HepG2 (cell line): ENCODE measurements at regions not wholly inside any gene's neighbourhood (a gene's known extent, or its start where the extent isn't known, plus 50 kb on each side); places are given as distances from the start of the nearest gene placed in this dataset.

ENCODE experiments used
- ATAC-seq: fragments of 200-7000 bp; cut with Tn5 transposase; 3 replicates; pipeline ENCODE4 v1.9.1; 2020; ENCODE audit warnings: mild to moderate bottlenecking, moderate library complexity
- BruUV-seq: library from RNA; stranded (reverse); fragments of 400-500 nt; replicated peaks from 2 replicates; lab custom pipeline; 2021; lab: Mats Ljungman, UMichigan
- CTCF ChIA-PET: fragments of 300-600 bp; formaldehyde crosslinking; extraction: SDS; loops from one replicate; lab custom pipeline; 2021; ENCODE audit warnings: low total read pairs, inconsistent platforms, low intra/inter-chr PET ratio; lab: Yijun Ruan, JAX
- POLR2A ChIA-PET: fragments of 350-600 bp; sonication (Branson Sonifier 250); formaldehyde crosslinking; loops from one replicate; lab custom pipeline; 2020; ENCODE audit warnings: antibody characterized with exemption, inconsistent platforms; lab: Yijun Ruan, JAX
- DNase-seq: peaks from one replicate; pipeline ENCODE4 v3.0.0-alpha.2; 2015; ENCODE audit warnings: low spot score
- FAIRE-seq: peaks from 3 replicates; lab custom pipeline; 2011; peaks lifted over from hg19 to GRCh38; lab: Jason Lieb, UNC
- H2AFZ ChIP-seq: one replicate; pipeline ENCODE4 v1.6.1; 2011; ENCODE audit warnings: low read length, inconsistent platforms
- H3K27ac ChIP-seq: fragments of 300-600 bp; 3 replicates; pipeline ENCODE4 v1.8.0; 2011; ENCODE audit warnings: mixed run types, mild to moderate bottlenecking, mixed read lengths, low read length, inconsistent platforms; ENCODE audit not compliant: insufficient read depth; ENCODE audit errors: extremely low read length
- H3K27me3 ChIP-seq, 2 experiments: fragments of 200-600 bp in 1 of 2; 2 replicates in 1 of 2; 3 replicates in 1 of 2; pipeline versions ENCODE4 v1.6.0 to v1.8.0; 2011; ENCODE audit warnings: low read length in 2 of 2, mild to moderate bottlenecking in 2 of 2, moderate library complexity in 2 of 2, inconsistent platforms in 1 of 2; ENCODE audit not compliant: insufficient read depth in 2 of 2, control insufficient read depth in 1 of 2
- H3K36me3 ChIP-seq, 2 experiments: fragments of 200-600 bp in 1 of 2; replicated peaks in 1 of 2; 2 replicates in 1 of 2; 3 replicates in 1 of 2; pipeline versions ENCODE4 v1.5.1 to v1.8.0; 2011; ENCODE audit warnings: low read length in 2 of 2, inconsistent platforms in 1 of 2; ENCODE audit not compliant: insufficient read depth in 2 of 2, control insufficient read depth in 1 of 2
- H3K4me1 ChIP-seq: 2 replicates; pipeline ENCODE4 v1.5.1; 2012; ENCODE audit warnings: low read length, inconsistent platforms; ENCODE audit not compliant: insufficient read depth
- H3K4me2 ChIP-seq: 2 replicates; pipeline ENCODE4 v1.6.0; 2011; ENCODE audit warnings: low read depth, low read length, inconsistent platforms
- H3K4me3 ChIP-seq, 3 experiments: fragments of 200-600 bp in 1 of 3; sonication (generic), shearing (Covaris generic) in 1 of 3; replicated peaks in 1 of 3; 2 replicates each; pipeline ENCODE4 v1.5.1; 2011 to 2016; ENCODE audit warnings: low read length in 3 of 3, inconsistent platforms in 2 of 3, low read depth in 2 of 3, mild to moderate bottlenecking in 2 of 3, control low read depth in 1 of 3, mixed read lengths in 1 of 3; ENCODE audit not compliant: insufficient read depth in 1 of 3
- H3K79me2 ChIP-seq: one replicate; pipeline ENCODE4 v1.6.1; 2011; ENCODE audit warnings: low read length, inconsistent platforms; ENCODE audit not compliant: insufficient read depth
- H3K9ac ChIP-seq: 2 replicates; pipeline ENCODE4 v1.6.0; 2011; ENCODE audit warnings: mild to moderate bottlenecking, low read depth, low read length, inconsistent platforms; ENCODE audit not compliant: insufficient read depth
- H3K9me3 ChIP-seq: 2 replicates; pipeline ENCODE4 v1.5.1; 2012; ENCODE audit warnings: mild to moderate bottlenecking, low read length
- H4K20me1 ChIP-seq: 2 replicates; pipeline ENCODE4 v1.6.0; 2011; ENCODE audit warnings: inconsistent platforms, mild to moderate bottlenecking, low read length, moderate library complexity; ENCODE audit not compliant: insufficient read depth
- EP300 ChIP-seq, 3 experiments: sonication (generic) in 1 of 3; formaldehyde crosslinking in 1 of 3; IDR thresholded peaks; 2 replicates each; pipeline versions ENCODE4 v1.5.1 to v1.6.1; 2011 to 2020; ENCODE audit warnings: low read depth in 2 of 3, low read length in 2 of 3, borderline replicate concordance in 1 of 3, improper control_type of control experiment in 1 of 3, mild to moderate bottlenecking in 1 of 3, missing genetic modification reagents in 1 of 3, moderate library complexity in 1 of 3
- KDM6A ChIP-seq: IDR thresholded peaks from 2 replicates; pipeline ENCODE4 v1.6.1; 2016; ENCODE audit warnings: low read depth
- RARA ChIP-seq: IDR thresholded peaks from 2 replicates; pipeline ENCODE4 v1.6.1; 2016; ENCODE audit warnings: missing genetic modification reagents, missing compliant biosample characterization
- RFX5 ChIP-seq: IDR thresholded peaks from 2 replicates; pipeline ENCODE4 v1.6.1; 2011; ENCODE audit warnings: low read depth, low read length, improper control_type of control experiment
- ZNF317 ChIP-seq: sonication (generic); formaldehyde crosslinking; IDR thresholded peaks from 2 replicates; pipeline ENCODE4 v1.5.0; 2020; ENCODE audit warnings: mild to moderate bottlenecking, missing genetic modification reagents
- ZNF670 ChIP-seq: sonication (generic); formaldehyde crosslinking; IDR thresholded peaks from 2 replicates; pipeline ENCODE4 v1.8.0; 2022; ENCODE audit warnings: mild to moderate bottlenecking, missing genetic modification reagents, borderline replicate concordance
- ZNF772 ChIP-seq: sonication (generic); formaldehyde crosslinking; IDR thresholded peaks from 2 replicates; pipeline ENCODE4 v1.5.0; 2020; ENCODE audit warnings: mild to moderate bottlenecking, missing genetic modification reagents
- WGBS: methylation state at CpG from one replicate; pipeline ENCODE4 v1.1.6; 2017; ENCODE audit warnings: low lambda C conversion rate; 5-methylcytosine and 5-hydroxymethylcytosine counted together
- in situ Hi-C: cut with HindIII; loops from 2 replicates; pipeline ENCODE4 v1.10.0; 2017; ENCODE audit warnings: low pct_unique_long_range_greater_than_20kb; ENCODE audit not compliant: extremely low pct_ligation_motif_present
- intact Hi-C: fragments of 100-400 bp; cut with micrococcal nuclease; formaldehyde crosslinking; loops from one replicate; pipeline ENCODE4 v1.10.0; 2022; ENCODE audit not compliant: unreplicated experiment
- TF ChIP-seq, protein P1 (sequence below): sonication (generic); formaldehyde crosslinking; IDR thresholded peaks from 2 replicates; pipeline ENCODE4 v1.5.0; 2020; ENCODE audit warnings: missing genetic modification reagents
- TF ChIP-seq, protein P2 (sequence below): sonication (generic); formaldehyde crosslinking; IDR thresholded peaks from 2 replicates; pipeline ENCODE4 v1.4.0; 2020; ENCODE audit warnings: missing genetic modification reagents, borderline replicate concordance

DNA sequence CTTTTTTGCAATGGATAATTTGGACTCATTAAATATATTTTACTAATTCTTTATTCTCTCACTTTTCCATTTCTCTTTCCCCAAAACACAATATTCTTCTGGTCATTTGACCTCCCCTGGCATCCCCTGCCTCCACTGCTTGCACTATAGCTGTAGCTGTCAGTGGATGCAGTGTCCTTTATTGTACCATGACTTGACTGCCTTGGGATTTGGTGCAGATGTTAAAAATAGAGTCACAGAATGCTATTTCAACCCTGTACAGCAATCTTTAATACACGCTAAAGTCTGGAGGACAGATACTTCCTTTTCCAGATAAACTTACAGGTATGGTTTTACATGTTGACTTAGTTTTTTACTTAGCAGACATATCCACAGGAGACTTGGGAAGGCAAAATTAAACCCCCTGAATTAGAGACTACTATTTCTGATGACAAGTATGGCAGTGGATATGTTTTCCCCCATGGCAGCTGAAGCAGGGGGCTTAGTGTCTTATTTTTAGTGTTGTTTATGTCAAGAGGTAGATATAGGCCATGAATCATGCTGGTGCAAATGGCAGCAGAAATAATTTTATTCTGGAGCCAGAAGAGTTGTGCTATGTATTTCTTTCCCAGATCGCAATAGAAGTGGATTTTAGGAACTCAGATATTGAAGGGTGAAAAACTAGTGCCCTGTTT lies 461.4 kb downstream of the NAF1 start:
- DNase-seq (no peak), ATAC-seq (no peak), FAIRE-seq (no peak)
- intact Hi-C loops = no loop called here
- H3K4me3 ChIP-seq = no peak overlapping the region
- H3K27me3 ChIP-seq = no peaks in the 10 kb centered on the region; a peak in 1 of 5 replicates
- no peaks in the 10 kb centered on the region for H3K4me1 ChIP-seq
- H3K9ac ChIP-seq = no peak overlapping the region
- in situ Hi-C loops = no loop called here
- POLR2A ChIA-PET = no interaction called here
- H2AFZ ChIP-seq = no peak overlapping the region
- no peaks in the 10 kb centered on the region for H4K20me1 ChIP-seq
- no peak for TF ChIP-seq KDM6A (CRISPR knock-in tag)
- no peak for TF ChIP-seq RARA (CRISPR knock-in tag)
- no peak for TF ChIP-seq EP300 (IDR thresholded peaks at IDR 0.05; ENCODE audit: low read depth in 2 of 2, low read length in 2 of 2)
- no peak for TF ChIP-seq EP300 (CRISPR knock-in tag; IDR thresholded peaks at IDR 0.05; ENCODE audit: borderline replicate concordance)
- TF ChIP-seq ZNF670 (CRISPR knock-in tag) = no peak
- no peak for TF ChIP-seq ZNF317 (CRISPR knock-in tag)
- TF ChIP-seq, protein P1, sequence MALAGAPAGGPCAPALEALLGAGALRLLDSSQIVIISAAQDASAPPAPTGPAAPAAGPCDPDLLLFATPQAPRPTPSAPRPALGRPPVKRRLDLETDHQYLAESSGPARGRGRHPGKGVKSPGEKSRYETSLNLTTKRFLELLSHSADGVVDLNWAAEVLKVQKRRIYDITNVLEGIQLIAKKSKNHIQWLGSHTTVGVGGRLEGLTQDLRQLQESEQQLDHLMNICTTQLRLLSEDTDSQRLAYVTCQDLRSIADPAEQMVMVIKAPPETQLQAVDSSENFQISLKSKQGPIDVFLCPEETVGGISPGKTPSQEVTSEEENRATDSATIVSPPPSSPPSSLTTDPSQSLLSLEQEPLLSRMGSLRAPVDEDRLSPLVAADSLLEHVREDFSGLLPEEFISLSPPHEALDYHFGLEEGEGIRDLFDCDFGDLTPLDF (CRISPR knock-in tag) = no peak
- TF ChIP-seq RFX5 = no peak
- TF ChIP-seq, protein P2, sequence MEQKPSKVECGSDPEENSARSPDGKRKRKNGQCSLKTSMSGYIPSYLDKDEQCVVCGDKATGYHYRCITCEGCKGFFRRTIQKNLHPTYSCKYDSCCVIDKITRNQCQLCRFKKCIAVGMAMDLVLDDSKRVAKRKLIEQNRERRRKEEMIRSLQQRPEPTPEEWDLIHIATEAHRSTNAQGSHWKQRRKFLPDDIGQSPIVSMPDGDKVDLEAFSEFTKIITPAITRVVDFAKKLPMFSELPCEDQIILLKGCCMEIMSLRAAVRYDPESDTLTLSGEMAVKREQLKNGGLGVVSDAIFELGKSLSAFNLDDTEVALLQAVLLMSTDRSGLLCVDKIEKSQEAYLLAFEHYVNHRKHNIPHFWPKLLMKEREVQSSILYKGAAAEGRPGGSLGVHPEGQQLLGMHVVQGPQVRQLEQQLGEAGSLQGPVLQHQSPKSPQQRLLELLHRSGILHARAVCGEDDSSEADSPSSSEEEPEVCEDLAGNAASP (CRISPR knock-in tag) = no peak
- no peak for TF ChIP-seq ZNF772 (CRISPR knock-in tag)
- no peak overlapping the region for H3K27ac ChIP-seq
- no peaks in the 10 kb centered on the region for H3K36me3 ChIP-seq
- no TSS peak for BruUV-seq
- no peaks in the 10 kb centered on the region for H3K79me2 ChIP-seq
- CTCF ChIA-PET = no interaction called here
- 2% methylated on average over 2 of the region's 2 CpGs for WGBS
- no peak overlapping the region for H3K4me2 ChIP-seq
- no peaks in the 10 kb centered on the region for H3K9me3 ChIP-seq
